A549 (cell line): ENCODE measurements at regions not wholly inside any gene's neighbourhood (a gene's known extent, or its start where the extent isn't known, plus 50 kb on each side); places are given as distances from the start of the nearest gene placed in this dataset.

Experiments used
- ATAC-seq, 2 experiments: fragments of 200-7000 bp in 1 of 2; fragments of >200 bp in 1 of 2; cut with Nextera tagmentation in 1 of 2; cut with Tn5 transposase in 1 of 2; 3 replicates each; pipeline versions ENCODE4 v1.8.0 to v1.9.1; 2018 to 2020; ENCODE audit warnings: mild to moderate bottlenecking in 1 of 2, moderate library complexity in 1 of 2
- CTCF ChIA-PET: fragments of 300-600 bp; sonication (Branson Sonifier 250); formaldehyde crosslinking; extraction: SDS; loops from one replicate; lab custom pipeline; 2021; ENCODE audit warnings: antibody characterized with exemption, inconsistent platforms; lab: Yijun Ruan, JAX
- POLR2A ChIA-PET: fragments of 350-600 bp; formaldehyde crosslinking; extraction: SDS; loops from one replicate; lab custom pipeline; 2021; ENCODE audit warnings: antibody characterized with exemption, inconsistent platforms; lab: Yijun Ruan, JAX
- DNase-seq, 2 experiments: peaks; one replicate each; pipeline versions ENCODE4 v3.0.0 to v3.0.0-alpha.2; 2011 to 2016; ENCODE audit warnings: low read depth in 1 of 2, low spot score in 1 of 2
- FAIRE-seq: peaks from 2 replicates; lab custom pipeline; 2011; peaks lifted over from hg19 to GRCh38; lab: Jason Lieb, UNC
- H3K27ac ChIP-seq, 2 experiments: fragments of >200 bp; sonication (Bioruptor Twin); formaldehyde crosslinking; 3 replicates each; pipeline ENCODE4 v1.5.1; 2016 to 2017
- H3K4me1 ChIP-seq: fragments of >200 bp; sonication (Bioruptor Twin); formaldehyde crosslinking; 3 replicates; pipeline ENCODE4 v1.6.1; 2016
- H3K4me2 ChIP-seq: fragments of >200 bp; sonication (Bioruptor Twin); formaldehyde crosslinking; 3 replicates; pipeline ENCODE4 v1.6.1; 2016
- H3K4me3 ChIP-seq: fragments of >200 bp; sonication (Bioruptor Twin); formaldehyde crosslinking; 3 replicates; pipeline ENCODE4 v1.5.1; 2016
- H3K9me3 ChIP-seq: fragments of >200 bp; sonication (Bioruptor Twin); formaldehyde crosslinking; 3 replicates; pipeline ENCODE4 v1.6.1; 2016
- CBX2 ChIP-seq: fragments of 200-600 bp; sonication (generic); IDR thresholded peaks from 2 replicates; pipeline ENCODE4 v1.6.1; 2016; ENCODE audit warnings: low read depth, mild to moderate bottlenecking, borderline replicate concordance
- CHD4 ChIP-seq: fragments of 200-600 bp; sonication (generic); IDR thresholded peaks from 2 replicates; pipeline ENCODE4 v1.6.1; 2016; ENCODE audit warnings: antibody characterized with exemption, mild to moderate bottlenecking, borderline replicate concordance
- EHF ChIP-seq: fragments of 250-450 bp; sonication (Bioruptor Pico); IDR thresholded peaks from 2 replicates; pipeline ENCODE4 v1.5.0; 2020; ENCODE audit warnings: mild to moderate bottlenecking
- ESRRA ChIP-seq: fragments of 150-350 bp; IDR thresholded peaks from 2 replicates; pipeline ENCODE4 v1.6.1; 2014; ENCODE audit warnings: mild to moderate bottlenecking, low read length, borderline replicate concordance
- HDAC2 ChIP-seq: fragments of 200-600 bp; sonication (generic); IDR thresholded peaks from 2 replicates; pipeline ENCODE4 v1.6.1; 2016
- HES2 ChIP-seq: fragments of >200 bp; sonication (Bioruptor Twin); formaldehyde crosslinking; IDR thresholded peaks from 2 replicates; pipeline ENCODE4 v1.6.1; 2016
- HOXA7 ChIP-seq: fragments of 250-450 bp; sonication (Bioruptor Pico); IDR thresholded peaks from 2 replicates; pipeline ENCODE4 v1.5.0; 2020; ENCODE audit warnings: mild to moderate bottlenecking, moderate library complexity
- HOXB13 ChIP-seq: fragments of 250-450 bp; sonication (Bioruptor Pico); IDR thresholded peaks from 2 replicates; pipeline ENCODE4 v1.5.0; 2020; ENCODE audit warnings: low read depth, mild to moderate bottlenecking, moderate library complexity
- KDM1A ChIP-seq: fragments of 200-600 bp; sonication (generic); IDR thresholded peaks from 2 replicates; pipeline ENCODE4 v1.6.1; 2016; ENCODE audit warnings: low read depth, mild to moderate bottlenecking
- KDM5A ChIP-seq: fragments of 200-600 bp; sonication (generic); IDR thresholded peaks from 2 replicates; pipeline ENCODE4 v1.6.1; 2016; ENCODE audit warnings: antibody characterized with exemption, mild to moderate bottlenecking
- MAFK ChIP-seq: fragments of 450-650 bp; IDR thresholded peaks from 2 replicates; pipeline ENCODE4 v1.6.1; 2014; ENCODE audit not compliant: partially characterized antibody
- MAZ ChIP-seq: fragments of 150-350 bp; IDR thresholded peaks from 2 replicates; pipeline ENCODE4 v1.6.1; 2014; ENCODE audit warnings: antibody characterized with exemption, low read depth, low read length, borderline replicate concordance
- MYC ChIP-seq: IDR thresholded peaks from 2 replicates; pipeline ENCODE4 v1.6.1; 2012; ENCODE audit warnings: mild to moderate bottlenecking, inconsistent platforms, low read length, improper control_type of control experiment, borderline replicate concordance
- NFE2L2 ChIP-seq: fragments of 150-350 bp; conservative IDR thresholded peaks from 2 replicates; pipeline ENCODE4 v1.6.1; 2014; ENCODE audit warnings: low read length
- NPAS2 ChIP-seq: fragments of 250-450 bp; sonication (Bioruptor Pico); IDR thresholded peaks from 2 replicates; pipeline ENCODE4 v1.8.0; 2022; ENCODE audit warnings: mild to moderate bottlenecking, moderate library complexity, borderline replicate concordance
- RCOR1 ChIP-seq: fragments of 150-350 bp; IDR thresholded peaks from 2 replicates; pipeline ENCODE4 v1.6.1; 2014; ENCODE audit warnings: antibody characterized with exemption, low read length, low read depth
- RFX5 ChIP-seq: fragments of 450-650 bp; IDR thresholded peaks from 2 replicates; pipeline ENCODE4 v1.7.1; 2014; ENCODE audit warnings: antibody characterized with exemption, mild to moderate bottlenecking, moderate library complexity
- SMC3 ChIP-seq: fragments of >200 bp; sonication (Bioruptor Twin); formaldehyde crosslinking; IDR thresholded peaks from 3 replicates; pipeline ENCODE4 v1.6.1; 2018; ENCODE audit warnings: inconsistent platforms
- USF2 ChIP-seq: fragments of 450-650 bp; IDR thresholded peaks from 2 replicates; pipeline ENCODE4 v1.6.1; 2014; ENCODE audit warnings: antibody characterized with exemption
- ZC3H11A ChIP-seq: fragments of 450-650 bp; IDR thresholded peaks from 2 replicates; pipeline ENCODE4 v1.6.1; 2014; ENCODE audit warnings: antibody characterized with exemption, mild to moderate bottlenecking
- ZFP36 ChIP-seq: fragments of 450-650 bp; IDR thresholded peaks from 2 replicates; pipeline ENCODE4 v1.6.1; 2014; ENCODE audit warnings: borderline replicate concordance; ENCODE audit not compliant: partially characterized antibody
- WGBS: methylation state at CpG from one replicate; pipeline ENCODE4 v1.1.6; 2017; ENCODE audit errors: missing lambda C conversion rate; 5-methylcytosine and 5-hydroxymethylcytosine counted together
- TF ChIP-seq, protein P1 (sequence below): fragments of >200 bp; sonication (Bioruptor Twin); formaldehyde crosslinking; IDR thresholded peaks from 3 replicates; pipeline ENCODE4 v1.6.1; 2016
- TF ChIP-seq, protein P2 (sequence below): IDR thresholded peaks from 2 replicates; pipeline ENCODE4 v1.6.1; 2012

DNA sequence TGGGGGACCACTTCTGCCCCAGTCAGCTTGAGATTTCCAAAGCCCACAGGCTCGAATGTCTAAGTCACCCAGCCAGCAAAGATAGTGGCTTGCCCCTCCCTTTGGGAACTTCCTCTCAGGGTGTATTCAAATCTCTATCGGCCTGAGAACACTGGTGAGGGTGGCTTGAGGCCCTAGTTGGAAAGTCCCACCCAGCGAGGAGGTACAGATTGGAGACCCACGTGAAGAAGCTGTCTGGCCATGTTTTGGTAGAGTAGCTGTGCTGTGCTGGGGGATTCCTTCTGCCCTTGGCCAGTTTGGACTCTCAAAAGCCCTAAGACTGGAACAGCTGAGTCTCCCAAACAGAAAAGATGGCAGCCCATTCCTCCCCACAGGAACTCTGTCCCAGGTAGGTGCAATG is 172.7 kb upstream of the RIOK2 start (continued):
- no peak for TF ChIP-seq HES2
- TF ChIP-seq HOXB13 (CRISPR knock-in tag), result no peak
- no peak for TF ChIP-seq ZFP36
- no peak for TF ChIP-seq SMC3
- TF ChIP-seq MAFK, result no peak
- TF ChIP-seq, all 56 proteins: peak for 0

GRCh38 chr5:97363577-97363976 is 180.5 kb upstream of the RIOK2 start:
- POLR2A ChIA-PET, result no interaction called here
- WGBS, result 20% methylated on average over 3 of the region's 3 CpGs

DNA sequence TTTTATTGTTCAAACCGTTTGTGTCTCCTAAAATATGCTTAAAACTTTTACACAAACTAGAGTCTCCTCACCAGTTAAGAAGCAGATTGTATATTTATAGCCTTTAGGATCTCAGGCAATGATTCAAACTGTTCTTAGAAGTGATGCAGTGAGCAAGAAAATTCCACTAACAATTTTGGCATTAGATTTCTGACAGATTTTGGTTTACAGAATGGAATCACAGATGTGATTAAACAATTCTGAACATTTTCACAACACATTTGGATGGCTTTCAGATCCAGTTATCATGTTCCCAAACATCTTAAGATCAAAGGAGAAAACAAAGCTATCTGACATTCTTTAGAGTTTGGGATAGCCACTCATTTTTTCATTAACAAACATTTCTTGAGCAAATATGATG is 181.7 kb upstream of the RIOK2 start:
- DNase-seq (no peak), FAIRE-seq (no peak), ATAC-seq (no peak)
- Histone ChIP-seq H3K27ac (no peak overlapping the region), H3K4me2 (no peak overlapping the region), H3K4me1 (no peaks in the 10 kb centered on the region), H3K4me3 (no peak overlapping the region), H3K9me3 (no peaks in the 10 kb centered on the region)
- WGBS, result 0% methylated on average over 1 of the region's 1 CpG
- ChIA-PET POLR2A (no interaction called here), CTCF (interaction anchor here (1.5 kb wide), 1 partner anchor 10 kb away, joined by 4 read pairs; no protein-coding TSS in a partner anchor)
- TF ChIP-seq ZC3H11A, result no peak
- no peak for TF ChIP-seq ZFP36
- TF ChIP-seq KDM5A, result no peak
- TF ChIP-seq HDAC2, result no peak
- no peak for TF ChIP-seq EHF (CRISPR knock-in tag)
- TF ChIP-seq RFX5, result no peak
- TF ChIP-seq USF2, result no peak
- no peak for TF ChIP-seq RCOR1
- TF ChIP-seq KDM1A, result no peak
- TF ChIP-seq, protein P1, sequence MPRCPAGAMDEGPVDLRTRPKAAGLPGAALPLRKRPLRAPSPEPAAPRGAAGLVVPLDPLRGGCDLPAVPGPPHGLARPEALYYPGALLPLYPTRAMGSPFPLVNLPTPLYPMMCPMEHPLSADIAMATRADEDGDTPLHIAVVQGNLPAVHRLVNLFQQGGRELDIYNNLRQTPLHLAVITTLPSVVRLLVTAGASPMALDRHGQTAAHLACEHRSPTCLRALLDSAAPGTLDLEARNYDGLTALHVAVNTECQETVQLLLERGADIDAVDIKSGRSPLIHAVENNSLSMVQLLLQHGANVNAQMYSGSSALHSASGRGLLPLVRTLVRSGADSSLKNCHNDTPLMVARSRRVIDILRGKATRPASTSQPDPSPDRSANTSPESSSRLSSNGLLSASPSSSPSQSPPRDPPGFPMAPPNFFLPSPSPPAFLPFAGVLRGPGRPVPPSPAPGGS, result no peak
- TF ChIP-seq CBX2, result no peak
- TF ChIP-seq NPAS2, result no peak
- no peak for TF ChIP-seq CHD4
- no peak for TF ChIP-seq HOXA7 (CRISPR knock-in tag)
- TF ChIP-seq MAZ, result no peak

More at GRCh38 chr5:97363577-97363976, 180.5 kb upstream of the RIOK2 start:
- Histone ChIP-seq H3K4me2 (no peak overlapping the region), H3K27ac (no peak overlapping the region), H3K4me1 (no peaks in the 10 kb centered on the region), H3K4me3 (no peak overlapping the region), H3K9me3 (no peaks in the 10 kb centered on the region)
- FAIRE-seq (no peak), ATAC-seq (no peak), DNase-seq (no peak)
- CTCF ChIA-PET, result no interaction called here
- TF ChIP-seq MYC, result no peak
- no peak for TF ChIP-seq NFE2L2
- TF ChIP-seq, protein P2, sequence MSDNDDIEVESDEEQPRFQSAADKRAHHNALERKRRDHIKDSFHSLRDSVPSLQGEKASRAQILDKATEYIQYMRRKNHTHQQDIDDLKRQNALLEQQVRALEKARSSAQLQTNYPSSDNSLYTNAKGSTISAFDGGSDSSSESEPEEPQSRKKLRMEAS, result no peak
- no peak for TF ChIP-seq HES2
- no peak for TF ChIP-seq ESRRA
